ENCODE measurements at regions not wholly inside any gene's neighbourhood (a gene's known extent, or its start where the extent isn't known, plus 50 kb on each side); places are given as distances from the start of the nearest gene placed in this dataset.

- DNase-seq (ENCODE audit: low spot score): no peak
These were observed 78.8 kb upstream of the ARHGAP28 start for GRCh38 chr18:6650747-6651146.

GRCh38 chr18:6652098-6652497 is 77.4 kb upstream of the ARHGAP28 start:
- no peak for DNase-seq (ENCODE audit: low spot score)

- no peak for DNase-seq (ENCODE audit: low spot score)
These were observed 75.6 kb upstream of the ARHGAP28 start for GRCh38 chr18:6653880-6654279.

DNA sequence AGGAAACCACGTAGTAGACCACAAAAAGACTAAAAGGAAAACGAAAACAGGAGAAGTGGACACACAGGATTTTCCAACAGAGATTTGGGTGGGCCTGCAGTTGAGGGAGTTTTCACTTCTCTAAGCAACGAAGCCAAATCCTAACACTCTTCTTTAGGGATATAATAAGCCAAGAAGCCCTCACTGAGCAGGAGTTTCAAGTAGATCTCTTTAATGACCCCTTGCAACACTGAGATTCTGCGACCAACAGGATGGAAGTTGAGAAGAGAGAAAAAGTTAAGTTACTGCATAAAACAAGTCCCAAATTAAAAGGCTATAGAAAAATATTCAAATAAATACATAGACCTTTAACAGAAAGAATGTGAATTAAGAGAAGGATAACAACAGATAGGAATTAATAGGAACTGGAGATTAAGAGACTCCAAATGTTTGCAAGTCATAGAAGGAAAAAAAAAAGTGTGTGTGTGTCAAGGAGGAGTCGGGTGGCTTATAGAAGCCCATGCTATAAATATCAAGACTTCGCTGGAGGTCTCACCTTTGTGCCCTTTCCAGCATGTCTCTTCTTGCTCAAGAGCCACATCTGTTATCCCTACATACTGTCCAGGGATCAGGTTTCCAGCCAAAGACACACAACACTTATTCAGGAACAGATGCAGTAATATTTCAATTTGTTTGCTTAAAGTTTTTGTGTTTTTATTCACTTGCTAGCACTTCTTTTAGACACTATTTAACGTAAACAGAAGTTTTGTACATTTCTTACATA is 69.4 kb upstream of the ARHGAP28 start:
- no peak for DNase-seq (ENCODE audit: low spot score)

GRCh38 chr18:6661692-6662415 is 67.7 kb upstream of the ARHGAP28 start:
- no peak for DNase-seq (ENCODE audit: low spot score)

DNA sequence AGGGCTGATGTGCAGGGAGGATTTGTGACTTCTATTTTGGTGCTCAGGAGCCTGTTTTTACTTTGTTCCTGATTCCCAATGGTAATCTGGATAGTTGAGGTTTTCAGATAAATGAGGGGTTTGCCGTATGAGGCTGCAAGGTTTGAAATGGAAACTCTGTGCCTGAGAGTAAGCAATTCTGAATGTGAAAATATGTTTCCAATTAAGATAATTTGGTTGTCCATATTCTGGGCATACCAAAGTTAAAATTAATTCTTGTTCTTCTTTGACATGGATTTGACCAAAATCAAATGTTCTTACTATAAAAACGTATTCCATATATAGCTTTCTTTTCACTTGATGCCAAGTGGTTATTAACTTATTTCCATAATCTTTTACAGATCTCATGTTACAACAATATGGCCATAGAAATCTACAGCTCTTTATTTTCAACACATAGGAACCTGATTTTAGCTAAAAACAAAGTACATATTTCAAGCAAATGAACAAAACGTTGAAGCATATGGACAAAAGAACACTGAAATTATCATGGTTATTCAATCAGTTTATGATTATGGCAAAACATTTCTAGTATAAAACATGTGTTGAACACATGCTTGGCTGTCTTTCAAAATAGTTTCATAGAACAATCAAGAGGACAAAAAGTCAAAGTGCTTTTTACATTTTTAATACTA is 63.4 kb upstream of the ARHGAP28 start:
- DNase-seq (ENCODE audit: low spot score): no peak

- DNase-seq (ENCODE audit: low spot score): no peak
These were observed 60.7 kb upstream of the ARHGAP28 start for GRCh38 chr18:6668836-6669235.

- DNase-seq (ENCODE audit: low spot score): no peak
These were observed 56.7 kb upstream of the ARHGAP28 start for GRCh38 chr18:6672821-6673308.

DNA sequence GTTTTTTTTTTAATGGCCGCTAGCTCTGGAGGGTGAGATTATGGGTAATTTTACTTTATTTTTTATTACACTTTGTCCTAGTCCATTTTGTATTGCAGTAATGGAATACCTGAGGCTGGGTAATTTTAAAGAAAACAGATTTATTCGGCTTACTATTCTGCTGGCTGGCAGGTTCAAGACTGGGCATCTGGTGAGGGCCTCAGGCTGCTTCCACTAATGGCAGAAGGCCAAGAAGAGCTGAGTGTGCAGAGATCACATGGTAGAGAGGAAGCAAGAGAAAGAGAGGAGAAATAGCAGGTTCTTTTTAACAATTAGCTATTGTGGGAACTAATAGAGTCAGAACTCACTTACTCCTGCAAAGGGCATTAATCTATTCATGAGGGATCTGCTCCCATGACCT is 52.4 kb upstream of the ARHGAP28 start:
- no peak for DNase-seq (ENCODE audit: low spot score)

GRCh38 chr18:6679201-6679600 is 50.3 kb upstream of the ARHGAP28 start:
- no peak for DNase-seq (ENCODE audit: low spot score)
